IPS-15b (cell line): ENCODE measurements at regions not wholly inside any gene's neighbourhood (a gene's known extent, or its start where the extent isn't known, plus 50 kb on each side); places are given as distances from the start of the nearest gene placed in this dataset.
"Not testable (repeated sequence)": the region's sequence is repeated elsewhere in the genome, so short reads cannot be mapped to it uniquely, and the experiment has no call there.

ENCODE experiments used
- H3K27me3 ChIP-seq: one replicate; pipeline ENCODE4 v1.6.1; 2013; ENCODE audit warnings: low read length; ENCODE audit not compliant: control insufficient read depth, insufficient read depth
- H3K36me3 ChIP-seq: one replicate; pipeline ENCODE4 v1.6.1; 2013; ENCODE audit warnings: low read length; ENCODE audit not compliant: control insufficient read depth, insufficient read depth
- H3K4me1 ChIP-seq: one replicate; pipeline ENCODE4 v1.6.1; 2013; ENCODE audit warnings: mild to moderate bottlenecking, low read length; ENCODE audit not compliant: control insufficient read depth, insufficient read depth
- H3K4me3 ChIP-seq: one replicate; pipeline ENCODE4 v1.5.1; 2013; ENCODE audit warnings: low read depth, low read length
- H3K9ac ChIP-seq: one replicate; pipeline ENCODE4 v1.6.1; 2013; ENCODE audit warnings: low read depth, mild to moderate bottlenecking, low read length
- H3K9me3 ChIP-seq: one replicate; pipeline ENCODE4 v1.6.1; 2013; ENCODE audit warnings: mild to moderate bottlenecking, low read length; ENCODE audit not compliant: control insufficient read depth, insufficient read depth

- no peaks in the 10 kb centered on the region for H3K9me3 ChIP-seq
- no peak overlapping the region for H3K9ac ChIP-seq
- H3K4me1 ChIP-seq: no peaks in the 10 kb centered on the region
- no peaks in the 10 kb centered on the region for H3K27me3 ChIP-seq
- no peak overlapping the region for H3K4me3 ChIP-seq
- no peaks in the 10 kb centered on the region for H3K36me3 ChIP-seq
Observed at GRCh38 chr1:173353350-173353749, 123.8 kb upstream of the PRDX6 start.

GRCh38 chr1:173354937-173355280 is 122.2 kb upstream of the PRDX6 start:
- Histone ChIP-seq H3K4me1 (no peaks in the 10 kb centered on the region), H3K4me3 (no peak overlapping the region), H3K9me3 (no peaks in the 10 kb centered on the region), H3K9ac (no peak overlapping the region), H3K27me3 (no peaks in the 10 kb centered on the region), H3K36me3 (no peaks in the 10 kb centered on the region)

GRCh38 chr1:173355281-173356031 is 121.7 kb upstream of the PRDX6 start:
- no peak overlapping the region for H3K4me3 ChIP-seq
- no peaks in the 10 kb centered on the region for H3K27me3 ChIP-seq
- H3K9ac ChIP-seq: no peak overlapping the region
- H3K36me3 ChIP-seq: no peaks in the 10 kb centered on the region
- H3K9me3 ChIP-seq: no peaks in the 10 kb centered on the region
- no peaks in the 10 kb centered on the region for H3K4me1 ChIP-seq

DNA sequence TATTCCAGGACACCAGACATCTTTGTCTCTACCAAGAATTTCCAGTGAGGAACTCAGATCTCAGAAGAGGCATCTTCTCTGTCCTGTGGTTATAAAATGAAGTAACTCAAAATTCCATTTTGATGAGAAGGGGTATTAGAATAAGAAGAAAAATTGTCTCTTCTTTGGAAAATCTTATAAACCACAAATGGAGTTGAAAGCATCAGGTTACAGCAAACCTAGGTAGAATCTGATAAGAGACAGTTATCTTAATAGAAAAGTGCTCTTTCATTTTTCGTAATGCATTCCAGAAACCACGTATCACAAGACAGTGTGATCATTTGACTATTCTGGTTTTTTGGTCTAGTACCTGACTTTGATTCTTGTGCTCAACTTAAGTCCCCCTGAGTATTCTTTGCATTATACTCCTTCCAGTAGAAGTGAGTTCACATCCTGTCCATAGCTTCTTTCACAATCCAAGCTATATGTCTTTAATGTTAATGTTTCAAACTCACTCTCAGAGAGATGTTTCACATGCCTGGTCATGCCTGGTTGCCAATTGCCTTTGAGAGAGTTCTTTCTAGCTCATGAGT is 120.9 kb upstream of the PRDX6 start:
- Histone ChIP-seq H3K4me3 (no peak overlapping the region), H3K9me3 (no peaks in the 10 kb centered on the region), H3K36me3 (no peaks in the 10 kb centered on the region), H3K27me3 (no peaks in the 10 kb centered on the region), H3K9ac (no peak overlapping the region), H3K4me1 (peaks cover 5% of the 10 kb centered on the region)

GRCh38 chr1:173360487-173361063 is 116.6 kb upstream of the PRDX6 start:
- H3K9me3 ChIP-seq: no peaks in the 10 kb centered on the region
- no peaks in the 10 kb centered on the region for H3K36me3 ChIP-seq
- peaks cover 5% of the 10 kb centered on the region for H3K4me1 ChIP-seq
- no peak overlapping the region for H3K9ac ChIP-seq
- no peaks in the 10 kb centered on the region for H3K27me3 ChIP-seq
- H3K4me3 ChIP-seq: no peak overlapping the region

- no peaks in the 10 kb centered on the region for H3K9me3 ChIP-seq
- H3K4me3 ChIP-seq: no peak overlapping the region
- H3K36me3 ChIP-seq: no peaks in the 10 kb centered on the region
- H3K4me1 ChIP-seq: peaks cover 5% of the 10 kb centered on the region
- H3K9ac ChIP-seq: no peak overlapping the region
- H3K27me3 ChIP-seq: no peaks in the 10 kb centered on the region
Observed at GRCh38 chr1:173362543-173362942, 114.6 kb upstream of the PRDX6 start.

DNA sequence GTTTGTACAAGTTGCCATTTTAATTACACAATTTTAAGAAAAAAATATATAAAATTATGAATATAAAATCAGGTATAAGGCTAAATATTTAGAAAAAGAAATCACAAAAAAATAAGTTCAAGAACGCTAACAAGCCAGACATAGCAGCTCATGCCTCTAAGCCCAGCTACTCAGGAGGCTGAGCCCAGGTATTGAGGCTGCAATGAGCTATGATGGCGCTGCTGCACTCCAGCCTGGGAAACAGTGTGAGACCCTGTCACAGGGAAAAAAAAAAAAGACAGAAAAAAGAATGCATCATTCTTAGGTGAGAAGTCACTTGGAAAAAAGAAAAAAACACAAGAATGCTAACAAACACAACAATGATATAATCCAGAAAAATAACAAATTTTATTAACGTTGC is 112.3 kb upstream of the PRDX6 start:
- H3K9me3 ChIP-seq: no peaks in the 10 kb centered on the region
- no peaks in the 10 kb centered on the region for H3K27me3 ChIP-seq
- H3K4me3 ChIP-seq: no peak overlapping the region
- no peak overlapping the region for H3K9ac ChIP-seq
- H3K4me1 ChIP-seq: peaks cover 5% of the 10 kb centered on the region
- no peaks in the 10 kb centered on the region for H3K36me3 ChIP-seq

GRCh38 chr1:173365341-173365740 is 111.8 kb upstream of the PRDX6 start:
- no peak overlapping the region for H3K4me3 ChIP-seq
- H3K36me3 ChIP-seq: no peaks in the 10 kb centered on the region
- no peaks in the 10 kb centered on the region for H3K9me3 ChIP-seq
- no peaks in the 10 kb centered on the region for H3K27me3 ChIP-seq
- H3K9ac ChIP-seq: no peak overlapping the region
- H3K4me1 ChIP-seq: peaks cover 5% of the 10 kb centered on the region

DNA sequence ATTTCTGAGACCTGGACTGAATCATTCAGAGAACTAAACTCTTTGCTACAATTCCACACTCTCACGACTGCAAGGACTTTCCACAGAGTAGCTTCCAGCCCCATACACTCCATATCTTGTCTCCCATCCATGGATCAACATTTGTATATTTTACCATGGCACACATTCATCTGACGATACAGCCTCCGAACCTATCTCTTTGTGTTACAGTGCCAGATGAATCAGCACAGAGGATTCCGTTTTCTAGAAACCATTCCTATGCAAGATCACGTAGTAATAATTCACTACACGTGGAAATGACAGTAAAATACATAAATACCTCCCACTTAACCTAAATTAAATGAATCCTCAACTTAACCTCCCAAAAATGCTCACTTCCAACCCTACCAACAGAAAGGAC is 110.0 kb upstream of the PRDX6 start:
- H3K4me1 ChIP-seq: no peaks in the 10 kb centered on the region

GRCh38 chr1:173370586-173370985 is 106.5 kb upstream of the PRDX6 start:
- H3K4me3 ChIP-seq, H3K36me3 ChIP-seq: not testable (repeated sequence)

More for the DNA sequence above, 110.0 kb upstream of the PRDX6 start:
- Histone ChIP-seq H3K9ac (no peak overlapping the region), H3K4me3 (no peak overlapping the region), H3K36me3 (no peaks in the 10 kb centered on the region), H3K9me3 (no peaks in the 10 kb centered on the region), H3K27me3 (no peaks in the 10 kb centered on the region)

GRCh38 chr1:173376065-173376464 is 101.1 kb upstream of the PRDX6 start:
- not testable (repeated sequence) for H3K4me1 ChIP-seq, H3K9me3 ChIP-seq, H3K4me3 ChIP-seq, H3K27me3 ChIP-seq, H3K36me3 ChIP-seq, H3K9ac ChIP-seq

More at GRCh38 chr1:173370586-173370985, 106.5 kb upstream of the PRDX6 start:
- H3K4me1 ChIP-seq, H3K9me3 ChIP-seq, H3K9ac ChIP-seq, H3K27me3 ChIP-seq: not testable (repeated sequence)

DNA sequence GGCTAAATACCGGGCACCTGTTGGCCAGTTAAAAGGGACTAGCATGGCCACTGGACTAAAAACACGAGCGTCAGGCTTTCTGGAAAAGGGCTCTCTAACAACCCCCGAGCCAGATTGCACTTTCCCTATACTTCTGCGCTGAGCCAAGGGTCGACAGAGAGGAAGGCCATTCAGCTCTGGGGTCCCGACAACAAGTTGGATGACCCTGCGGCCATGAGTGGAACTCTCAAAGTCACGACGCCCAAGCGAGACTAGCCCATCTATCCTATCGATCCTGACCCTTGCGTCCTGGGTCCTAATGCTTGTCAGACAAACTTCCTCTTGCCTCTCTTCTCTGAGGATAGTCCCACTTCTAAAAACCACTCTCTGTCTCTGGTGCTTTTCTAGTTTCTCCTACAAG is 99.9 kb upstream of the PRDX6 start:
- H3K27me3 ChIP-seq: no peaks in the 10 kb centered on the region
- H3K9ac ChIP-seq: no peak overlapping the region
- H3K9me3 ChIP-seq: no peaks in the 10 kb centered on the region
- no peak overlapping the region for H3K4me3 ChIP-seq
- peaks cover 2% of the 10 kb centered on the region for H3K36me3 ChIP-seq
- no peaks in the 10 kb centered on the region for H3K4me1 ChIP-seq
